ENCODE measurements at regions not wholly inside any gene's neighbourhood (a gene's known extent, or its start where the extent isn't known, plus 50 kb on each side); places are given as distances from the start of the nearest gene placed in this dataset.

- TF ChIP-seq, protein P1, sequence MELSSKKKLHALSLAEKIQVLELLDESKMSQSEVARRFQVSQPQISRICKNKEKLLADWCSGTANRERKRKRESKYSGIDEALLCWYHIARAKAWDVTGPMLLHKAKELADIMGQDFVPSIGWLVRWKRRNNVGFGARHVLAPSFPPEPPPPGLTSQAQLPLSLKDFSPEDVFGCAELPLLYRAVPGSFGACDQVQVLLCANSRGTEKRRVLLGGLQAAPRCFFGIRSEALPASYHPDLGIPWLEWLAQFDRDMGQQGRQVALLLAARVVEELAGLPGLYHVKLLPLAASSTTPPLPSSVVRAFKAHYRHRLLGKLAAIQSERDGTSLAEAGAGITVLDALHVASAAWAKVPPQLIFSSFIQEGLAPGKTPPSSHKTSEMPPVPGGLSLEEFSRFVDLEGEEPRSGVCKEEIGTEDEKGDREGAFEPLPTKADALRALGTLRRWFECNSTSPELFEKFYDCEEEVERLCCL (CRISPR knock-in tag; IDR thresholded peaks at IDR 0.05; ENCODE audit: borderline replicate concordance) = no peak
- TF ChIP-seq, protein P2, sequence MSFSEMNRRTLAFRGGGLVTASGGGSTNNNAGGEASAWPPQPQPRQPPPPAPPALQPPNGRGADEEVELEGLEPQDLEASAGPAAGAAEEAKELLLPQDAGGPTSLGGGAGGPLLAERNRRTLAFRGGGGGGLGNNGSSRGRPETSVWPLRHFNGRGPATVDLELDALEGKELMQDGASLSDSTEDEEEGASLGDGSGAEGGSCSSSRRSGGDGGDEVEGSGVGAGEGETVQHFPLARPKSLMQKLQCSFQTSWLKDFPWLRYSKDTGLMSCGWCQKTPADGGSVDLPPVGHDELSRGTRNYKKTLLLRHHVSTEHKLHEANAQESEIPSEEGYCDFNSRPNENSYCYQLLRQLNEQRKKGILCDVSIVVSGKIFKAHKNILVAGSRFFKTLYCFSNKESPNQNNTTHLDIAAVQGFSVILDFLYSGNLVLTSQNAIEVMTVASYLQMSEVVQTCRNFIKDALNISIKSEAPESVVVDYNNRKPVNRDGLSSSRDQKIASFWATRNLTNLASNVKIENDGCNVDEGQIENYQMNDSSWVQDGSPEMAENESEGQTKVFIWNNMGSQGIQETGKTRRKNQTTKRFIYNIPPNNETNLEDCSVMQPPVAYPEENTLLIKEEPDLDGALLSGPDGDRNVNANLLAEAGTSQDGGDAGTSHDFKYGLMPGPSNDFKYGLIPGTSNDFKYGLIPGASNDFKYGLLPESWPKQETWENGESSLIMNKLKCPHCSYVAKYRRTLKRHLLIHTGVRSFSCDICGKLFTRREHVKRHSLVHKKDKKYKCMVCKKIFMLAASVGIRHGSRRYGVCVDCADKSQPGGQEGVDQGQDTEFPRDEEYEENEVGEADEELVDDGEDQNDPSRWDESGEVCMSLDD (CRISPR knock-in tag; IDR thresholded peaks at IDR 0.05; ENCODE audit: borderline replicate concordance) = no peak
- TF ChIP-seq ZNF775 (CRISPR knock-in tag; IDR thresholded peaks at IDR 0.05; ENCODE audit: borderline replicate concordance) (no peak), ZNF7 (CRISPR knock-in tag; IDR thresholded peaks at IDR 0.05) (no peak), MLX (CRISPR knock-in tag; IDR thresholded peaks at IDR 0.05) (no peak)
Observed at GRCh38 chr2:129071531-129071930, 752.9 kb upstream of the HS6ST1 start (continued).

DNA sequence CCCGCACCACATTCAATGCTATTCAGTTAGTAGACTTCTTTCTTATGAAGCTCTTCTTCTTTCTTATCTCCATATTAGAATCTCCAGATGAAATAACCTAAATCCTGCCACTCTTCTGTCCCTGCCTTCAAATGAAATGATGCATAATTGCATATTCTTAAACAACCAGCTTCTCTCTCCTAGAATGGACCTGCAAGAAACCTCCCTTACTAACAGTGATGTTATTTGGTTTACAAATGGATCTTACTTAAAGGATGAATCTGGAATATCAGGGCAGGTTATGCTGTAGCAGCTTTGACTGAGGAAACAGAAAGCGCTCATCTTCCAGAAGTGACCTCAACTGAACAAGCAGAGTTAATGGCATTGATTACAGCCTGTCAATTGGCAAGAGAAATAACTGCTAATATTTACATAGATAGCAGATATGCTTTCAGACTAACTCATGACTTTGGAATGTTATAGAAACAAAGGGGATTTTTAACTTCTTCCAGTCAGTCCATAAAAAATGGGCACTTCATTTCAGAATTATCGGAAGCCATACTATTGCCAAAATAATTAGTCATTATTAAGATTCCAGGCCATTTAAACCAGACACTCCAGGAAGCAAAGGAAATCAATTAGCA is 755.7 kb upstream of the HS6ST1 start:
- H3K9ac ChIP-seq (ENCODE audit: insufficient read depth, low read depth, low read length) = no peak overlapping the region
- DNase-seq (ENCODE audit: low spot score) (no peak), ATAC-seq (no peak), FAIRE-seq (no peak)
- no TSS peak for BruUV-seq (replicated peaks)
- H3K4me1 ChIP-seq (ENCODE audit: insufficient read depth, low read length) = 0 out of 2 replicates have a peak, but pooled peaks cover 8% of the 10 kb centered on the region
- no peak overlapping the region for H3K27ac ChIP-seq (ENCODE audit: extremely low read length, insufficient read depth, low read length)
- H2AFZ ChIP-seq (ENCODE audit: low read length) = no peak overlapping the region
- CTCF ChIA-PET (ENCODE audit: low intra/inter-chr PET ratio, low total read pairs) = no interaction called here
- POLR2A ChIA-PET = no interaction called here
- no peak overlapping the region for H3K4me2 ChIP-seq (ENCODE audit: low read depth, low read length)
- no peak overlapping the region for H3K4me3 ChIP-seq (replicated peaks in 1 of 3; ENCODE audit: insufficient read depth in 1 of 3, low read depth in 2 of 3, low read length in 3 of 3)
- peaks cover 0 to 11% of the 10 kb centered on the region in 2 experiments; a peak in 2 of 5 replicates for H3K27me3 ChIP-seq (ENCODE audit: control insufficient read depth in 1 of 2, insufficient read depth in 2 of 2, low read length in 2 of 2)
- in situ Hi-C loops (cut with HindIII; ENCODE audit: extremely low pct_ligation_motif_present, low pct_unique_long_range_greater_than_20kb) (no loop called here), intact Hi-C loops (cut with micrococcal nuclease; ENCODE audit: unreplicated experiment) (no loop called here)
- H3K79me2 ChIP-seq (ENCODE audit: insufficient read depth, low read length) = no peaks in the 10 kb centered on the region
- no peaks in the 10 kb centered on the region for H3K9me3 ChIP-seq (ENCODE audit: low read length)
- WGBS (ENCODE audit: low lambda C conversion rate) = 19% methylated on average over 3 of the region's 3 CpGs
- no peaks in the 10 kb centered on the region; the same call in 1 of the 2 replicates for H4K20me1 ChIP-seq (ENCODE audit: insufficient read depth, low read length)
- H3K36me3 ChIP-seq (replicated peaks in 1 of 2; ENCODE audit: control insufficient read depth in 1 of 2, insufficient read depth in 2 of 2, low read length in 2 of 2) = no peaks in the 10 kb centered on the region
- TF ChIP-seq MED13 (CRISPR knock-in tag; IDR thresholded peaks at IDR 0.05) (no peak), HNRNPLL (IDR thresholded peaks at IDR 0.05; ENCODE audit: low read depth, low read length, poor library complexity, severe bottlenecking) (no peak), ZBTB26 (CRISPR knock-in tag; IDR thresholded peaks at IDR 0.05; ENCODE audit: borderline replicate concordance) (no peak), ZNF652 (CRISPR knock-in tag; IDR thresholded peaks at IDR 0.05; ENCODE audit: borderline replicate concordance, low read depth) (no peak), POGZ (CRISPR knock-in tag; IDR thresholded peaks at IDR 0.05) (no peak), ZNF709 (CRISPR knock-in tag; IDR thresholded peaks at IDR 0.05) (no peak), ZNF558 (CRISPR knock-in tag; IDR thresholded peaks at IDR 0.05; ENCODE audit: borderline replicate concordance) (no peak), PRMT3 (CRISPR knock-in tag; IDR thresholded peaks at IDR 0.05; ENCODE audit: borderline replicate concordance, low read depth) (no peak), KLF12 (CRISPR knock-in tag; IDR thresholded peaks at IDR 0.05; ENCODE audit: borderline replicate concordance) (no peak), ZSCAN25 (CRISPR knock-in tag; IDR thresholded peaks at IDR 0.05) (no peak), ZBTB3 (CRISPR knock-in tag; IDR thresholded peaks at IDR 0.05; ENCODE audit: borderline replicate concordance, low read depth) (no peak), MIER2 (CRISPR knock-in tag; IDR thresholded peaks at IDR 0.05) (no peak), ZBTB7A (CRISPR knock-in tag; IDR thresholded peaks at IDR 0.05) (no peak)
